Mesenchymal stem cell (in vitro differentiated cells and primary cell): ENCODE measurements at regions not wholly inside any gene's neighbourhood (a gene's known extent, or its start where the extent isn't known, plus 50 kb on each side); places are given as distances from the start of the nearest gene placed in this dataset.

Experiments used
- DNase-seq: peaks from one replicate; pipeline ENCODE4 v3.0.0-alpha.2; 2013
- H2AFZ ChIP-seq: one replicate; pipeline ENCODE4 v1.6.1; 2013; ENCODE audit warnings: low read depth, mild to moderate bottlenecking, control low read depth, inconsistent platforms, low read length, moderate library complexity
- H2AK5ac ChIP-seq: 2 replicates; pipeline ENCODE4 v1.6.1; 2013; ENCODE audit warnings: low read length, moderate library complexity, mild to moderate bottlenecking, inconsistent platforms; ENCODE audit not compliant: severe bottlenecking
- H2BK120ac ChIP-seq: one replicate; pipeline ENCODE4 v1.6.1; 2013; ENCODE audit warnings: low read depth, mild to moderate bottlenecking, inconsistent platforms, low read length, moderate library complexity
- H2BK12ac ChIP-seq, 2 experiments: one replicate each; pipeline ENCODE4 v1.6.1; 2013; ENCODE audit warnings: inconsistent platforms in 2 of 2, low read length in 2 of 2, mild to moderate bottlenecking in 2 of 2, moderate library complexity in 2 of 2, control low read depth in 1 of 2
- H2BK15ac ChIP-seq: one replicate; pipeline ENCODE4 v1.6.1; 2013; ENCODE audit warnings: mild to moderate bottlenecking, low read depth, inconsistent platforms; ENCODE audit not compliant: poor library complexity, severe bottlenecking
- H2BK5ac ChIP-seq: 2 replicates; pipeline ENCODE4 v1.6.1; 2013; ENCODE audit warnings: low read depth, mild to moderate bottlenecking, low read length, control low read depth, inconsistent platforms; ENCODE audit not compliant: poor library complexity, severe bottlenecking
- H3K14ac ChIP-seq, 2 experiments: one replicate each; pipeline ENCODE4 v1.6.1; 2013; ENCODE audit warnings: inconsistent platforms in 2 of 2, low read length in 2 of 2, control low read depth in 1 of 2, mild to moderate bottlenecking in 1 of 2, moderate library complexity in 1 of 2
- H3K18ac ChIP-seq, 2 experiments: one replicate each; pipeline ENCODE4 v1.6.1; 2013; ENCODE audit warnings: inconsistent platforms in 2 of 2, low read length in 2 of 2, control low read depth in 1 of 2, low read depth in 1 of 2, mild to moderate bottlenecking in 1 of 2
- H3K23ac ChIP-seq, 2 experiments: one replicate each; pipeline ENCODE4 v1.6.1; 2013; ENCODE audit warnings: inconsistent platforms in 2 of 2, low read length in 2 of 2, mild to moderate bottlenecking in 2 of 2, moderate library complexity in 2 of 2, control low read depth in 1 of 2
- H3K27ac ChIP-seq: 2 replicates; pipeline ENCODE4 v1.5.1; 2013; ENCODE audit warnings: mild to moderate bottlenecking, moderate library complexity, low read length, control low read depth, inconsistent platforms; ENCODE audit not compliant: poor library complexity, severe bottlenecking
- H3K27me3 ChIP-seq, 2 experiments: 2 replicates each; pipeline versions ENCODE4 v1.6.1 to v1.7.0; 2013; ENCODE audit warnings: low read length in 2 of 2, mild to moderate bottlenecking in 2 of 2, moderate library complexity in 2 of 2, control low read depth in 1 of 2, inconsistent platforms in 1 of 2; ENCODE audit not compliant: control insufficient read depth in 1 of 2, insufficient read depth in 1 of 2
- H3K36me3 ChIP-seq, 2 experiments: 2 replicates each; pipeline versions ENCODE4 v1.6.1 to v1.7.0; 2013; ENCODE audit warnings: low read length in 2 of 2, control low read depth in 1 of 2, inconsistent platforms in 1 of 2, low read depth in 1 of 2, mild to moderate bottlenecking in 1 of 2; ENCODE audit not compliant: insufficient read depth in 2 of 2, control insufficient read depth in 1 of 2
- H3K4ac ChIP-seq, 2 experiments: one replicate each; pipeline ENCODE4 v1.6.1; 2013; ENCODE audit warnings: inconsistent platforms in 2 of 2, low read length in 2 of 2, mild to moderate bottlenecking in 2 of 2, moderate library complexity in 2 of 2, control low read depth in 1 of 2, low read depth in 1 of 2
- H3K4me1 ChIP-seq: 2 replicates; pipeline ENCODE4 v1.6.1; 2013; ENCODE audit warnings: low read depth, low read length, control low read depth; ENCODE audit not compliant: control insufficient read depth, insufficient read depth
- H3K4me2 ChIP-seq: 2 replicates; pipeline ENCODE4 v1.6.1; 2013; ENCODE audit warnings: low read length, mild to moderate bottlenecking, inconsistent platforms; ENCODE audit not compliant: poor library complexity, severe bottlenecking
- H3K4me3 ChIP-seq, 2 experiments: 2 replicates each; pipeline versions ENCODE4 v1.5.1 to v1.7.0; 2013; ENCODE audit warnings: low read length in 2 of 2, mild to moderate bottlenecking in 2 of 2, control low read depth in 1 of 2, low read depth in 1 of 2; ENCODE audit not compliant: insufficient read depth in 1 of 2
- H3K79me1 ChIP-seq: replicated peaks from 2 replicates; pipeline ENCODE4 v1.6.1; 2013; ENCODE audit warnings: mild to moderate bottlenecking, control low read depth, low read length, inconsistent platforms; ENCODE audit not compliant: poor library complexity, severe bottlenecking
- H3K9ac ChIP-seq: 2 replicates; pipeline ENCODE4 v1.7.0; 2013; ENCODE audit warnings: mild to moderate bottlenecking, low read length, moderate library complexity
- H3K9me3 ChIP-seq: 2 replicates; pipeline ENCODE4 v1.7.0; 2013; ENCODE audit warnings: mild to moderate bottlenecking, low read length; ENCODE audit not compliant: control insufficient read depth
- H4K8ac ChIP-seq: one replicate; pipeline ENCODE4 v1.6.1; 2013; ENCODE audit warnings: inconsistent platforms, mild to moderate bottlenecking, low read length, moderate library complexity
- H4K91ac ChIP-seq: one replicate; pipeline ENCODE4 v1.6.1; 2013; ENCODE audit warnings: mild to moderate bottlenecking, low read length, inconsistent platforms
- WGBS: methylation state at CpG from one replicate; pipeline ENCODE4 v1.1.7; 2013; ENCODE audit warnings: mixed read lengths; 5-methylcytosine and 5-hydroxymethylcytosine counted together

GRCh38 chr2:83705146-83705545 is 753.9 kb downstream of the SUCLG1 start:
- H3K36me3 ChIP-seq, result no peaks in the 10 kb centered on the region
- H3K9ac ChIP-seq, result no peak overlapping the region
- no peaks in the 10 kb centered on the region for H3K9me3 ChIP-seq
- H4K91ac ChIP-seq, result no peak overlapping the region
- WGBS, result no CpG with 5 or more reads among the region's 1 CpG
- no peak overlapping the region for H4K8ac ChIP-seq
- DNase-seq, result no peak
- no peak overlapping the region for H2BK5ac ChIP-seq
- H2BK120ac ChIP-seq, result no peak overlapping the region
- no peak overlapping the region for H3K4me2 ChIP-seq
- H3K27ac ChIP-seq, result no peak overlapping the region
- no peak overlapping the region for H3K18ac ChIP-seq
- no peak overlapping the region for H2AK5ac ChIP-seq
- no peaks in the 10 kb centered on the region for H3K4me1 ChIP-seq
- H2AFZ ChIP-seq, result no peak overlapping the region
- H3K27me3 ChIP-seq, result no peaks in the 10 kb centered on the region
- no peak overlapping the region for H3K4ac ChIP-seq
- H2BK15ac ChIP-seq, result no peak overlapping the region
- H3K79me1 ChIP-seq, result no peaks in the 10 kb centered on the region
- H3K4me3 ChIP-seq, result no peak overlapping the region
- no peak overlapping the region for H3K14ac ChIP-seq
- H3K23ac ChIP-seq, result no peak overlapping the region
- H2BK12ac ChIP-seq, result no peak overlapping the region

- H3K27ac ChIP-seq, result no peak overlapping the region
- H3K27me3 ChIP-seq, result no peaks in the 10 kb centered on the region
- H2BK120ac ChIP-seq, result no peak overlapping the region
- no peak overlapping the region for H2BK12ac ChIP-seq
- H3K14ac ChIP-seq, result no peak overlapping the region
- WGBS, result 63% methylated on average over 1 of the region's 1 CpG
- no peak overlapping the region for H3K23ac ChIP-seq
- H3K18ac ChIP-seq, result no peak overlapping the region
- H2BK5ac ChIP-seq, result no peak overlapping the region
- no peak overlapping the region for H2BK15ac ChIP-seq
- no peak overlapping the region for H2AK5ac ChIP-seq
- H3K4me1 ChIP-seq, result no peaks in the 10 kb centered on the region
- no peak for DNase-seq
- no peaks in the 10 kb centered on the region for H3K79me1 ChIP-seq
- H3K9ac ChIP-seq, result no peak overlapping the region
- no peak overlapping the region for H2AFZ ChIP-seq
- no peak overlapping the region for H4K8ac ChIP-seq
- no peak overlapping the region for H3K4me3 ChIP-seq
- H3K4me2 ChIP-seq, result no peak overlapping the region
- no peak overlapping the region for H3K4ac ChIP-seq
- no peaks in the 10 kb centered on the region for H3K36me3 ChIP-seq
- no peak overlapping the region for H4K91ac ChIP-seq
- no peaks in the 10 kb centered on the region for H3K9me3 ChIP-seq
These were observed 755.5 kb downstream of the SUCLG1 start for GRCh38 chr2:83703598-83703997.

DNA sequence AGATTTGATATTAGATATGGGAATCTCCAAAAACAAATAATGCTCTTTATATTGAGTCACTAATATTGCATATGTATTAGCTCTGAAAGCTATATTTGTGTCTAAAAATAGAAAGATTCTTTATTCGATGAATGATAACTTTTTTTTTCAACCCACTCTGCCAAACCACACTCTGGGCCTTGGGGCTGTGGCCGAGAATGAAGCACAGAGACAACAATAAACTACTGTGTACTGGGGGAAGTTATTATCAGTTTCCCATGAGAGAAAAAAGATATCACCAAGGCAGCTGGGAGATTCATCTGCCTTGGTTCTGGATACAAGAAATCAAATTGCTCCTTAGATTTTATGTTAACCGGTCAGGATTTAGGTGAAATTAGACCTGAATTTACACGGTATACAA is 762.2 kb downstream of the SUCLG1 start:
- H3K4me1 ChIP-seq, result no peaks in the 10 kb centered on the region
- no peak overlapping the region for H3K27ac ChIP-seq
- H3K4me2 ChIP-seq, result no peak overlapping the region
- H3K27me3 ChIP-seq, result no peaks in the 10 kb centered on the region
- H3K9ac ChIP-seq, result no peak overlapping the region
- H3K4me3 ChIP-seq, result no peak overlapping the region
- H2AFZ ChIP-seq, result no peak overlapping the region
- no peak overlapping the region for H2BK12ac ChIP-seq
- no peak overlapping the region for H2BK120ac ChIP-seq
- H3K79me1 ChIP-seq, result no peaks in the 10 kb centered on the region
- H4K8ac ChIP-seq, result no peak overlapping the region
- no peak overlapping the region for H3K23ac ChIP-seq
- no peak overlapping the region for H4K91ac ChIP-seq
- no peaks in the 10 kb centered on the region for H3K36me3 ChIP-seq
- no peak overlapping the region for H3K4ac ChIP-seq
- H3K14ac ChIP-seq, result no peak overlapping the region
- H3K18ac ChIP-seq, result no peak overlapping the region
- WGBS, result 62% methylated on average over 3 of the region's 4 CpGs
- no peak for DNase-seq
- H3K9me3 ChIP-seq, result no peaks in the 10 kb centered on the region
- H2BK5ac ChIP-seq, result no peak overlapping the region
- H2BK15ac ChIP-seq, result no peak overlapping the region
- no peak overlapping the region for H2AK5ac ChIP-seq

DNA sequence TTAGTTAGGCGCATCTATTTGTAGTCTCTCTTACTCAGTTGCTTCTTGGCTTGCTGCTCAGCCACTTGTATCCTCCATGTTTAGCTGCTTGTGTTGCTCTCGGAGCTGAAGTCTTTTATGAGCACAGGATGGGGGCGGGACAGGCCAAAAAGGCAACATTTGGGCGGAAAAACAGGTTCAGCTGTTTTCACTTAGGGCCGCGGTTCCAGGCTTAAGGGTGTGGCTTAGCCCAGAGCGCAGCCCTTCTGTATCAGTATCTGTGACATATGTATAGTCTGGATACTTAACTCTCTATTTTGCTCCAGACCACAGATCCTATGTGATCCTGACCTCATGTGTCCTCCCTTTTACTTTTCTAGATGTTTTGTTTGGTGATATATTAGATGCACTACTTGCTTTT is 763.5 kb downstream of the SUCLG1 start:
- H3K4me1 ChIP-seq, result no peaks in the 10 kb centered on the region
- 77% methylated on average over 4 of the region's 7 CpGs for WGBS
- H3K79me1 ChIP-seq, result no peaks in the 10 kb centered on the region

More for the DNA sequence above, 763.5 kb downstream of the SUCLG1 start:
- no peak overlapping the region for H2AFZ ChIP-seq
- no peak overlapping the region for H3K23ac ChIP-seq
- H3K14ac ChIP-seq, result no peak overlapping the region
- H2BK12ac ChIP-seq, result no peak overlapping the region
- H3K36me3 ChIP-seq, result no peaks in the 10 kb centered on the region
- H3K27me3 ChIP-seq, result no peaks in the 10 kb centered on the region
- H2AK5ac ChIP-seq, result no peak overlapping the region
- no peak overlapping the region for H2BK5ac ChIP-seq
- no peak for DNase-seq
- no peak overlapping the region for H3K18ac ChIP-seq
- H3K4me3 ChIP-seq, result peak overlapping the region in 1 of 2 experiments; percentile 24
- no peak overlapping the region for H2BK120ac ChIP-seq
- H3K9ac ChIP-seq, result no peak overlapping the region
- no peak overlapping the region for H4K91ac ChIP-seq
- no peak overlapping the region for H3K4me2 ChIP-seq
- H3K4ac ChIP-seq, result no peak overlapping the region
- no peak overlapping the region for H3K27ac ChIP-seq
- no peak overlapping the region for H2BK15ac ChIP-seq
- no peak overlapping the region for H4K8ac ChIP-seq
- H3K9me3 ChIP-seq, result no peaks in the 10 kb centered on the region
